AML-193 (cell line): ENCODE measurements at regions not wholly inside any gene's neighbourhood (a gene's known extent, or its start where the extent isn't known, plus 50 kb on each side); places are given as distances from the start of the nearest gene placed in this dataset.
"Not testable (repeated sequence)": the region's sequence is repeated elsewhere in the genome, so short reads cannot be mapped to it uniquely, and the experiment has no call there.

ENCODE experiments used
- DNase-seq, 2 experiments: peaks; one replicate each; lab custom pipeline; 2025; lab: John Stamatoyannopoulos, UW

DNA sequence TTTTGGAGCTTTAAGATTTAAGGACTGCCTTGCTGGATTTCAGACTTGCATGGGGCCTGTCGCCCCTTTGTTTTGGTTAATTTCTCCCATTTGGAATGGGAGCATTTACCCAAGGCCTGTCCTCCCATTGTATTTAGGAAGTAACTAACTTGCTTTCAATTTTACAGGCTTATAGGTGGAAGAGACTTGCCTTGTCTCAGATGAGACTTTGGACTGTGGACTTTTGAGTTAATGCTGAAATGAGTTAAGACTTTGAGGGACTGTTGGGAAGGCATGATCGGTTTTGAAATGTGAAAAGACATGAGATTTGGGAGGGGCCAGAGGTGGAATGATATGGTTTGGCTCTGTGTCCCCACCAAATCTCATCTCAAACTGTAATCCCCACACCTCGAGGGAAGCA, 56.5 kb upstream of the TNFSF10 start:
- not testable (repeated sequence) for DNase-seq

DNA sequence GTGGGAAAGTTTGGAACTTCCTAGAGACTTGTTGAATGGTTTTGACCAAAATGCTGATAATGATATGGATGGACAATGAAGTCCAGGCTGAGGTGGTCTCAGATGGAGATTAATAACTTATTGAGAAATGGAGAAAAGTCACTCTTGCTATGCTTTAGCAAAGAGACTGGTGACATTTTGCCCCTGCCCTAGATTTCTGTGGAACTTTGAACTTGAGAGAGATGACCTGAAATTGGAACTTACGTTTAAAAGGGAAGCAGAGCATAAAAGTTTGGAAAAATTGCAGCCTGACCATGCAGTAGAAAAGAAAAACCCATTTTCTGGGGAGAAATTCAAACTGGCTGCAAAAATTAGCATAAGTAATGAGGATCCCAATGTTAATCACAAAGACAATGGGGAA, 55.5 kb upstream of the TNFSF10 start:
- DNase-seq: not testable (repeated sequence)

DNA sequence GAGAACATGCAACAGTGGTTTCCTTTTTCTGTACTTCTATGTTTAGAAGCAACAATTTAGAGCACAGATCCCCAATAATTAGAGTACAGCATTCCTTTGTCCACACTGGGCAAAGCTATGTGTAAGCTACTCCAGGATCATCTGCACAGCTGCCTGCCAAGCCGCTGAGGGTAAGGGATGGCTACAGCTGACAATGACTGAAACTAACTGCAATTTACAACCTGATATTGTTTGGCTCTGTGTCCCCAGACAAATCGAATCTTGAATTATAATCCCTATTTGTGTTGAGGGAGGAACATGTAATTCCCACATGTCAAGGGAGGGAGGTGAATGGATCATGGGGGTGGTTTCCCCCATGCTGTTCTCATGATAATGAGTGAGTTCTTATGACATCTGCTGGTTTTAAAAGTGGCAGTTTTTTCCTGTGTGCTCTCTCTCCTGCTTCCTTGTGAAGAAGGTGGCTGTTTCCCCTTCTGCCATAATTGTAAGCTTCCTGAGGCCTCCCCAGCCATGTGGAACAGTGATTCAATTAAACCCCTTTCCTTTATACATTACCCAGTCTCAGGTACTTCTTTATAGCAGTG, 54.8 kb upstream of the TNFSF10 start:
- peak; percentile 32 to 40 for DNase-seq

DNA sequence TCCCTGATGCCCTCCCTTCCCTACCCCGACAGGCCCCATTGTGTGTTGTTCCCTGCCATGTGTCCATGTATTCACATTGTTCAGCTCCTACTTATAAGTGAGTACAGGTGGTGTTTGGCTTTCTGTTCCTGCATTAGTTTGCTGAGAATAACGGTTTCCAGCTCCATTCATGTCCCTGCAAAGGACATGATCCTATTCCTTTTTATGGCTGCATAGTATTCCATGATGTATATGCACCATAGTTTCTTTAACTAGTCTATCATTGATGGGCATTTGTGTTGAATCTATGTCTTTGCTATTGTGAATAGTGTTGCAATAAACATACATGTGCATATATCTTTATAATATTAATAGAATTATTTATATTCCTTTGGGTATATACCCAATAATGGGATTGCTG, 52.1 kb upstream of the TNFSF10 start:
- DNase-seq: no peak

DNA sequence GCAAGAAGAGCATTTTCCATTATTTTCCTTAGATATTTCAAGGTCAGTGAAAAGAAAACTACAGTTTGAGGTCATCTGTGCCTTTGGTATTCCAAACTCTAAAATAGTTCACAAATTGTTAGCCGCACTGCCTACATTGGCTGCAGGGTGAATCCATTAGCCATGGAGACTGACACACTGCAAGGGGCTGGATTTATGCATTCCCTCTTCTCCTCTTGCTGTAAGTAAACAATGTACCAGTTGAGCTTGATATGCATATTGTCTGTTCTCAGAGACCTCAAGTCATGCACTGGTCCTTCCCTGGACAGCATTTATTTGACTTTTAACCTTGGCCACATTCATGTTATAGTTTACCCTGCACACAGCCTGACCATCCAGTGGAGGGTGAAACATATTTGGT, 50.2 kb upstream of the TNFSF10 start:
- DNase-seq: no peak
